ENCODE measurements at regions not wholly inside any gene's neighbourhood (a gene's known extent, or its start where the extent isn't known, plus 50 kb on each side); places are given as distances from the start of the nearest gene placed in this dataset.

DNA sequence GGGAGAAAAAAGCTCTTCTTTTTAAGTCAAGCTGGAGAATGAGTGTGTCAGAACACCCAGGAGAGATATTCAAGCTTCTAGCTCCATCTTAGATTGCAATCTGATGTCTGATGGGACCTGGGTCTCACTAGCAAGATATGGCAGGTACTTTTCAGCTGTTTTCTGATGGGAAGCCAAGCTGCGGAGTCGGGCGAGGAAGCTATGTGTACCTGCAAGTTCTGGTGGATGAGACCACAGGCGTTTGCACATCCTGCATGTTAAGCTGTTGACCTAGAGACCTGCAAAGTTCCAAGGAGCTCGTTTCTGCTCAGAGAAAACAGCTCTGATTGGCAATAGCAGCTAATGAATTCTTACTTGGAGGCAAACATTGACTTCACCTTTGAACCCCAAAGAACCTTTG lies 167.3 kb upstream of the GATB start:
- no peak for TF ChIP-seq CTCF (IDR thresholded peaks at IDR 0.05)
- TF ChIP-seq POLR2A (IDR thresholded peaks at IDR 0.05) = no peak
